ENCODE measurements at regions not wholly inside any gene's neighbourhood (a gene's known extent, or its start where the extent isn't known, plus 50 kb on each side); places are given as distances from the start of the nearest gene placed in this dataset.

DNA sequence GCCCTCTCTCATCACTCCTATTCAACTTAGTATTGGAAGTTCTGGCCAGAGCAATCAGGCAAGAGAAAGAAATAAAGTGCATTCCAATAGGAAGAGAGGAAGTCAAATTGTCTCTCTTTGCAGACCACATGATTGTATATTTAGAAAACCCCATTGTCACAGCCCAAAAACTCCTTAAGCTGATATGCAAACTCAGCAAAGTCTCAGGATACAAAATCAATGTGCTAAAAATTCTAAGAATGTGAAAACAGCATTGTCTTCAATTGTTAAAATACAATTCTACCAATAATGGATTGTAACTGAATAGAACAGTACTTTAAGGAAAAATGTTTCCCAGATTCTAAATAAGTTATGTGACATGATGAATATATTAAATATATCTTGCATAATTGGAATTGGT is 2269.2 kb upstream of the PCDH20 start:
- no peak for DNase-seq

DNA sequence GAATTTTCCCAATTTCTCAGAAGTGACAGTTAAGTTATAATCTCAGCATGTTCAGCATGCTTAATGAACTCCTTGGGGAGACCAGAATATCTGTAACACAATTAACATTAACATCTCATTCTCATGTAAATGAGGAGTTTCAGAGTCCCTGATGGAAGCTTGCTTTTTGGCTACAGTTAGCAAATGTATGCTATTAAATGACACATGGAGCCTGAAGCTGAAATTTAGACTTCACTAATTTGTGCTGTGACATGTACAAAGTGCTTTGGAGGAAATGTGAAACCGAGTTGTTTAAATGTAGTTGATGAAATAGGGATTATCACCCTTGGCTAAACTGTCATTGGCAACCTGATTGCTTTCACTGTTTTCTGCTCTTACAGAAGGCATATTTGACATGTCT is 2265.1 kb upstream of the PCDH20 start:
- no peak for DNase-seq

DNA sequence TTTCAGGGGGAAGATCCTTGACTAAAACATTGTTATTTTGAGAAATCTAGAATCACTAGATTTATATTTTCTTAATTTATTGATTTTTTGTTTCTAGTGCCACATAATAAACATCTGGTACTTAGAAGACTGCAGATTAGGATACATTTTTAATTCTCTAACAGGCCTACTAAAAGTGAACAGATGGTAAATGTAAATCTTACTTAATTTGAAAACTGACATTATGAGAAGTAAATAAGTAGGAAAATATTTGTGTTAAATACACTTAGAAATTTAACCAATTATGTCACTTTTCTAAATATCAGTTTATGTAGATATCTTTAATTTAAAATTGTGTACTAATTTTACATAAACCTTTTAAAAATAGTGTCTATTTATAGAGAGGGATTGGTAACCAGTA is 2255.6 kb upstream of the PCDH20 start:
- DNase-seq = no peak

DNA sequence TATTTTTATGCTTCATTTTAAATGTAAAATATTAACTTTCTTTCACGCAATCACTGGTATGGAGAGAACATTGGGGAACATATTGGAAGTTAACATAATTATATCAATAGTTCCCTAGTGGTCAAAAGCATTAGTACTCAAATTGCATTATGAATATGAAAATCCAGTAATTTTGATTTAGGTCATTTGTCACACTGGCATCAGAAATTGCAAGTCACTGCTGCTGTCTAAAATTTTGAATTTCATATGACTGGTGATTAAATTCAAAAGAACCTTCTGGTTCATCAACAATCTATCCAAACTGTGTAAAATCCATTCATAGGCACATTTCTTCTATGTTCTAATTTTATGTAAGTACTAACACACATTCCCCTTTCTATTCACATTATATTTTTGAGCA is 2235.7 kb upstream of the PCDH20 start:
- no peak for DNase-seq

DNA sequence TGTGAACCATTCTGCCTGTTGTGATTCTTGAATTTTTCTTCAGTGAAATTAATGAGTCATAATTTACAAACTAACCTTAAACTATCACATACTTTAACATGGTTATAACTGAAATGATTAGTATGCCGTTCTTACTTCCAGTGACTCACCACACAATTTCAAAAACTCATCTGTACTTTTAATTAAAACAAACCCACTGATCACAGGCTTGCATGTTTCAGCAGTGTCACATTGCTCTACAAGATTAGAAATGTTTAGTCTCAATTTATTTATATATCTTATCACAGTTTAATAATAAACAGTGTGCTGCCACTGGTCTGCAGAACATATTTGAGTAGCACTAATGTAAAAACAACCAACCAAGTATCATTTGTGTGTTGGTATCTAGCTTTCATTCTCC is 2227.9 kb upstream of the PCDH20 start:
- no peak for DNase-seq

DNA sequence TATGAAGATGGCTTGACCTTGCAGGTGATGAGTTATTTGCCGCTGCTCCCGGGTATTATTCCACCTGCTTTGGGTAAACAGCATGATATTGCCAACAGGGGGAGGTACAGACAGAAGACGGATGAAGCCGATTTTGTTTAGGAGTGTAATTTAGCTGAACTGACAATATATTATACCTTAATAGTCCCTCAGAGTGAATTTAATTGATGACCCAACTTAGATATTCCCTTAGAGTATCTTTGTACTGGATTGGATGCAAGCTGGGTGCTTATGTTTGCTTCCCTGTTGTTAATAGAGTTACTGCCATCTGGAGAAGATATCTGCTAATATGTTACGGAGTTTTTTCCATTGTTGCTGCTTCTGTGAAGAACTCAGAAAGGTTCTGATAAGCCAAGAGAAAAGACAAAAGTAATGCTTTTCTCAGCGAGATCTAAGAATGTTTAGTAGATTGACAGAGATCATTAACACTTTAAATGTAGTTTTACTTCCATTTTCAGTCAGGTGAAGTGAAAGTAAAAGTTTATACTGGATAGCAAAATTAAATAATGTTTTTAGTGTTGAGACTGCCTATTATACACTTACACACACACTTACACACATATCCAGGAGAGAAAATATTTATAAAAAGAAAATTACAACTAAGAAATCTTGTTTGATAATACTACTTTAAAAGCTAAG is 2220.8 kb upstream of the PCDH20 start:
- DNase-seq = no peak

DNA sequence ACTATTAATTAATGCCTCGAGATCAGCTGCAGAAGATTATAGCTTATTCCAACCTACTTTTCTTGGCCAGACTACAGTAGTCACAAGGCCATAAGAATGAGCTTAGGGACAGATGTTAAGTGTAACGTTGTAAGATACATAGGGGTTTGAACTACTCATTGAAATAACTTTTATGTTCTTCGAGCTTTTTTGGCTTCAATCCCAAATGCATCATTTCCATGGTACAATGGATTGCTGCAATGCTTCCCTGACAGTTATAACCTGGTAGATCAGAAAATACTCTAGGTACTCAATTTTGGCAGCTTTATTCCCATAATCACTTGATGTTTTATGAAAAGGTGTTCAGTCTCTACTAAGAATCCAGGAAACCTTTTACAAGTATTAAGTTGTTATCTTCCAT is 2216.7 kb upstream of the PCDH20 start:
- no peak for DNase-seq

DNA sequence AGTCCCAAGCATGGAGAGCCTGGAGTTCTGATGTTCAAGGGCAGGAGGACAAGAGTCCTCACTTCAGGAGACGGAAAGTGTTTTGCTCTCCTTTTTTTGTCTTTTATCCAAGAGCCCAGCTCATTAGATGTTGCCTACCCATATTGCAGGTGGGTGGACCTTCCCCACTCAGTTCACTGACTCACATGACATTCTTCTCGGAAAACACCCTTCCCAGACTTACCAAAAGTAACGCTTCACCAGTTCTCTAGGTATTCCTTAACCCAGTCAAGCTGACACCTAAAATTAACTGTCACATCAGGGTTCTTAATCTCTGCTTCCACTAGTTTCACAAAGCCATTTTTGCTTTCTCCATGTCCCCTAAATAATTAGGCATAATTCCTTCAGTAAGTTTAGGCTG is 2215.4 kb upstream of the PCDH20 start:
- no peak for DNase-seq

DNA sequence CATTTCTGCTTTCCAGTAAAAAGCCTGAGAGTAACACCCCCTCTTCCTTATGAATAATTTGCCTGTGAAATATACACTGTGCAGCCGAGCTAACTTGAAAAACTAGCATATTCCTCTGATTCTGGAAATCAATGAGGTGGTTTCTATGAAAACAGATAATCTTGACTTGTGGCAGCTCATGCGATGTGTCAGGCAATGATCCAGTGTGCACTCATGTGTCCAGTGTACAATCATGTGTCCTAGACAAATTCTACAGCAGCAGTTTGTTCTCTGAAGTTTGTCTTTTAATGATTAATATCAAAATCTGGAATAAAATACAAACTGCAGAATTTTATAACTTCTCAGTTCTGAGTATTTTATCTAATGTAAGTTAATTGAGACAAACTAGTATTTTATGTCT is 2213.9 kb upstream of the PCDH20 start:
- no peak for DNase-seq

DNA sequence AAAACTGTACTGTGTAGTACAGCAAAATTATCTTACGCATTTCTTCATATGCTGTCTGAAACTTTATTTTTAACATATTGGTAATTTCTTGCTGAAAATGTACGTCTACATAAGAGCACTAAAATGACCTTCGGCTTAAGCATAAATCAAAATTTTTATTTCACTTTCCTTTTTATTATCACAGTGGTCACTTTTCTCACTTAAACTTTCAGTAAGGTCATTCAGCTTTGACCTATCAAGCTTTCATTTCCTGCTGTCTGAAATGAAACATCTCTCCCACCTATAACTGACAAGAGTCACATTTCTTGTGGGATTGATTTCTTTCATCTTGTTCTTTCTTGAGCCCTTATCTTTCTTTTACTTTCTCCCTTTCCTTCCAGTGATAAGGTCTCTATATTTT is 2212.7 kb upstream of the PCDH20 start:
- no peak for DNase-seq

DNA sequence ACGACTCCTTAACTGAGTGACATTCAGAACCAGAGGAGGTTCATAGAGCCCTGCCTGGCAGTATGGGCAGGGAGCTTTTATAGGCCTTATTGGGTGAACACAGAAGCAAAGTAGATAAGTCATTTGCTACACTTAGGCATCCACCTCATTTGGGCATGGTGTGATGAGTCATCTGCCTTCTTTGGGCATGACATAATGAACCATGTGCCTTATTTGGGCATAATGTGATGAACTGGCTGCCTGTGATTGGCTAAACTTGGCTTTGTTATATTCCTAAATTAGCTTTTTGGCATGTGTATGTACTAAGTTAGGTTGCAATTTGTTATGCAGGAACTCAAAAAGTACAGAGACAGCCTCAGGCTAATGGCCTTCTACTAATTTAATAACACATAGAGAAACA is 2210.2 kb upstream of the PCDH20 start:
- no peak for DNase-seq

DNA sequence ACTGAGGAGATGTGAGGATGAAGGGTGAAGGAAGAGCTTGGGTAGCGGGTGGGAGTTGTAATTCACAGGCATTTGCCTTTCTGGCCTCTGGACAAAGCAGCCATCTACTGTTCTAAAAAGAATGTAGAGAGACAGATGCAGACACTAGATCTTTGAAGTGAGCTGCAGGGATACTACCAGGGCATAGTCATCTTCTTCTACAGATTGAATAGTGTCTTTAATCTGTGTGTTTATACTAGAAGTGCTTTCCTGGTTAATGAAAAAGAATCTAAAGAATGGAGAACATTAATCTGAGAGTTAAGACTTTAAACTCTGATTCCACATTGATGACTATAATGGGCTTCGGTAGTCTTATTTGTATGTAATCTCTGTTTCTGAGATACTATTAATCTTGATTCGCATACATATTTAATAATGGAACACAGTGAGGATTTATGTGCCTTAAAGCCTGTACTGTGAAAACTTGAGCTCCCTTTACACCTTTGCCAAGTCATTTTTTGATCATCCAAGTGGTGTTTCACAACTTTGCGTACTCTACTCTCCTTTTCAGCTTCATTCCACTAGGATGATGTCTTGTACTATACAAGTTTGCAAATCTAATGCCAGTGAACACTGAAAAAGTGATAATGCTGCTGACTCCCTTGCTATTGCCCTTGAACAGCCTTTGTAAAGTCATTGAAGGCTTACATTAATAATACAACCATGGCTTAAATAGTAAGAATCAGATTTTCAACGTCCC is 2199.4 kb upstream of the PCDH20 start:
- no peak for DNase-seq

DNA sequence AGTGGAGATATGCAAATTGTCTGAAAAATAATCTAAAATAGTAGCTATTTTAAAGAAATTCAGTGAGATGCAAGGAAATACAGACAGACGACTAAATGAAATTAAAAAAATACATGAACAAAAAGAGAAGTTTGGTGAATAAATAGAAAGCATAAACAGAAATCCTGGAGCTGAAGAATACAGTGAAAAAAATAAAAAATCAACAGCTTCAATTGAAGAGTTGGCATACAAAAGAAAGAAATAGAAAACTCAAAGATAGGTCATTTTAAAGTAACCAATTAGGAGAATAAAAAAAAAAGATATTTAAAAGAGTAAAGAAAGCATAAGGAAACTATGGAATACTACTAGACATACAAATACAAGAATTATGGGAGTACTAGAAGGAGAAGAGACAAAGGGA is 2191.5 kb upstream of the PCDH20 start:
- DNase-seq = no peak

DNA sequence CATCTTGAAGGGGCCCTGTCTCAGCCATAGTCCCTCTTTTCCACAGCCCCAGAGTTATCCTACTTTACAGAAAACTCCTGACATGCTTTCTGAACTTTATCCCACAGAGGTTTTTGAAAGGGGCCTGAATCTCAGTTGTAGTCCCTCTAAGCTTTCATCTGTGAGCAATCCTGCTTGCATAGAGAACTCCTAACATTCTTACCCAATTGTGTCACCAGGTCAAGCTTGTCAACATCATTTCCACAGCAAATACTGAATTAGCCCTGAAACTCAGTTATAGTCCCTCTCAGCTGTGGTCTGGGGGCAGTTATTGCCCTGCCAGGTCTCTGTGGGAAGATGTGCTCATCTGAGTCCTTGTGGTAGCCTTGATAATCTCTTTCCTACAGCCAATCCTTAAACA is 2190.3 kb upstream of the PCDH20 start:
- no peak for DNase-seq

DNA sequence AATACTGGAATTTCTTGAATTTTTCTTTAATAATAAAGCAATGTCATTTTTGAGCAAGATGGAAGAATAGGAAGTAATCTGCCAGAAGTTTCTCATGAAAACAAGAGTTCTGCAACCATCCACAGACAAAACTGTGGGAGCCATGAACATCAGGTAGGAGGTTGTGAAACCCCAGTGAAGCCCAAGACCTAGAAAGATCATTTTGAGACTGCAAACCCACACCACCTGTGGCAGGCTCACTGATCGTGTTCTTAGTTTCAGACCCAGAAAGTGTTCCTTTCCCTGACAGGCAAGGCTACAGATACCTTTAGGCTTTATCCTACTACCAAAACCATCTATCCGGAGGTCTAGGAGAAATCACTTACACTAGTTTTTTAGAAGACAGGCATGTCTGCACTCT is 2189.8 kb upstream of the PCDH20 start:
- no peak for DNase-seq

DNA sequence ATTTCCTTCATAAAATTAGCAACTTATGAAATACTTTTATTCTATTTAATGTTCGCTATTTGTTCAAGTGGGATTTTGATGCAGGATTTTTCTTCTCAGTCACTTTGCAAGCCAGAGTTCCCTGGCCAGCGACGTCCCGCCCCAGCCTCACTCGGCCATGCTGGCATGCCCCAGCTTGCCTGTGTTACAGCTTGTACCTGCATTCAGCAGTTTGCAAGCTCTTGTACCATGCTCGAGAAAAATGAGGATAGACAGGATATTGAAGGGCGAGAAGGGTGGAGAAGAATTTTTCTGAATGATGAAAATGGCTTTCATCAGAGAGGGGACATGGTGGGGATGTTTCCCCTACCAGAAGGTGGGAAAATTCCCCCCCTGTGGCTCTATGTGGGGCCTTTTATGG is 2180.2 kb upstream of the PCDH20 start:
- no peak for DNase-seq

DNA sequence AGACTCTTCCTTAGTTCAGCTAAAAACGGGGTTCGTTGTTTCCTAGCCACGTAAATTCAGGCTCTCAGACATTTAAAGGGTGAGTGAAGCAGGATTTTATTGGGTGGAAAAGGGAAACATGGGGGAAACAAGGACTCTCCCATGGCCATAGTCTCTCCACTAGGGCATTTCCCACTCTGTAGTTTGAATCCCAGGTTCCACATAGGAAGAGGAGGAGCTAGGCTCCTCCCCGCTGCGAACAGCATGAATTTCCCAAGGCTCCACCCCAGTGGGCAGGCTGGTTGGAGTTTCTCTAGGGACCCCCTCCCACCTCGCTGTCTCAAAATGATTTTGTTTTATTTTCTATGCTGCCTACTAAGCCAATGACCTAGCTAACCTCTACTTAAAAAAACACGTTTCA is 2170.8 kb upstream of the PCDH20 start:
- DNase-seq = no peak

DNA sequence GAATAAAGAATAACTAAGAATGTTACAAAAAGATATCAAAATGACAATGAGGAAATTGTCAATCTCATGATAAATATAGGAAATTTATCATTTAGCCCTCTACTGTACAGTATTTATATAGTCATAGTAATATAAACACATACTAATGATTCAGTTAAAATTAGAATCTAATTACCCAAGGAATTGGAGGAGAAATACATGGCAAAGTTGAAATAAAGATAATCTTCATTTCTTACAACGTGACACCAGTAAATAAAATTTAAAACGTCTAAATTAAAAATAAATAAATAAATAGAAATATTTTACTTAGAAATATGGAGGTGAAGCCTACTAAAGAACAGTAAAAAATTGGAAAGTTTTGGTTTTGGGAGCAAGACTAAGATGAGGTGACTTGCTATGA is 2163.1 kb upstream of the PCDH20 start:
- DNase-seq = no peak

DNA sequence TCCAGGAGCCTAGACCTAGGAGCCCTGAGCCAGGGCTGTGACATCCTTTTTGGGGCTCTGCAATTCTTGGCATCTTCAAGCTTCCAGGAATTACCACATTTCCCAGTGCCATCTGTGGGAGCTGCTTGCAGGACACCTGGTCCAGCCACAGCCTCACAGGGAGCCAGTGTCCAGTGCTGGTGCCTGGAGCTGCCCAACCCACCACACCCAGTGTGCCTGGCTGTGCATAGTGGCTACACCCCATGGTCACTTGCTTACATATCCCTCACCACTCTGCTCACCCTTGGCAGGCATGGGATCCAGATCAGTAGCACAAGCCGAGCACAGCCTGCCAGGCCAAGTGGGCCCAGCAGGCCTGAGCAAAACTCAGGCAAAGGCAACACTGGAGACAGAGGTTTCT is 2151.4 kb upstream of the PCDH20 start:
- DNase-seq = no peak

DNA sequence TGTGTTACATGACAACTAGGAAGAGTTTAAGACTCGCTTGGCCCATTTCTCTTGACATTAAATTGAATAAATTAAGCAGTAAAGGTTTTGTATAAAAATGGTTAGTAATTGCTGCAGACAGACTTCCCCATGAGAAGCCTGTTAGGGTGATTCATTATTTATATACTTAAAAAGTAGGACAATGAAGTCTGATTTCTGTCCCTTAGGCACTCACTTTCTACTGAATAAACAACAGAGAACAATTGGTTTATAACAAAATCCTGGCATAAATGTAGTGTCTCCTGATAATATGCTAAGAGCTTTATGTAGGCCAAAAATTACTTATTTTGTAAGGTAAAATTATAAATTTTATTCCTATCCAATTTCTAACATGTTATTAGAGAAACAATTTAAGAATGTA is 2138.5 kb upstream of the PCDH20 start:
- DNase-seq = no peak

DNA sequence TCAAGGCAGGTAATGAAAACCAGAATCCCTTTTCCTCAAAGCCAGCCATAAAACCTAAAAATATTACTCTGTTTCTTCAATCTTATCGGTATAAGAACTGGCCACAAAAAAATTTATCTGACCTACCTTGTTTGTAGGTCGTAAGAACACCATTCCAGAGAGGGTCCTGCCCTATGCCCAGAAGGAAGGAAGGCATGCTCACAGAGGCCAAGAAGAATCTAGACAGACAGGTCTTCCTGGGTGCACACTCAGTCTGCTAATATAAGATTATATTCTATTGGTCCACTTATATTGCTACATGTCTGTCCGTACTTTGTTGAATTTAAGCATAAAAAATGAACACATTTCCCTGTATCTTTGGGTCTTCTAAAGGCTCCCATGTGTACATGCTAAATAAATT is 2136.1 kb upstream of the PCDH20 start:
- no peak for DNase-seq

DNA sequence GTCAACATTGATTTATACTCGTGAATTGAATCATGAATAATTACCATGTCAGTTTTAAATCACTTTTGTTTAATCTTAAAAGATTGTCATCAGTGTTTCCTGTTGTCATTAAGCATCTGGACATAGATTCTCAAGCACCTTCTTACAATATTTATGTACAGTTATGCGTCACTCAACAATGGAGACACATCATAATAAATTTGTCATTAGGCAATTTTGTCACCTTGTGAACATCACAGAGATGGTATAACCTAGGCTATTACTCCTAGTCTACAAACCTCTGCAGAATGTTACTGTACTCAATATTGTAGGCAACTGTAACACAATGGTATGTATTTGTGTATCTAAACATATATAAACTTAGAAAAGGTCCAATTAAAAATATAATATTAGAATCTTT is 2130.9 kb upstream of the PCDH20 start:
- no peak for DNase-seq

DNA sequence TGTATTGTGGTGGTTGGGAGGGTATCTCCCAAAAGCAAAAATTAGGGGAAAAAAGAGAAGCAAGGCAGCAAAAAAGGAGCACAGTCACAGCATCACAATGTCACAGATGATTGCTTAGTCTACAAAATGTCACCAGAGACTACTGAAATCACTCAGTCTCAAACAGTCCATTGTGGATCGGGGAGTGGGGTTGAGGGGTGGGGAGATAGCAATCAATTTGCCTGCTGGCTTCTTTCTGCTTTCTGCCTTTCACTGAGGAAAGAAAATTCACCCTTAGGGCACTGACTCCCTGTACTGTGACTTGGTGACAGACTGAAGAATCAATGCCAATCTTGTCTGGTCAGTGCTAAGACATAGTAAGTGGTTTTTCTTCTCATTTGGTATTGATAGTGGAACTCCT is 2127.1 kb upstream of the PCDH20 start:
- DNase-seq = no peak

DNA sequence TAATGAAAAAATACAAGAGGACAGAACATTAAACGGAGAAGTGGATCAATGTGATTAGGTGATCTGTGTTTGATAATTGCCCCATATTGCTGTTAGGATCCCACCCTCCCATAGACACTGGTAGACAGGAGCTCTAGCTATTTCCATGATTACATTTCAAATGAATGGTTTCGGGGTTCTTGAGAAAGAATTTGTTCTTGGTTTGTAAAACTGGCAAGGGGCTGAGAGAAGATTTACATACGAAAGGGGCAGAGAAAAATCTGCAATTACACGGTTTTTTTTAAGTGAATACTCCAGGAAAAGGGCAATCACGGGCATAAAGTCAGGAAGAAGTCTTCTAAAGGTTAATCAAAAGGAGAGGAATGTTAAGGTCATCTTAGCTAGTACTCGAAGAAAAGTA is 2125.7 kb upstream of the PCDH20 start:
- DNase-seq = no peak

DNA sequence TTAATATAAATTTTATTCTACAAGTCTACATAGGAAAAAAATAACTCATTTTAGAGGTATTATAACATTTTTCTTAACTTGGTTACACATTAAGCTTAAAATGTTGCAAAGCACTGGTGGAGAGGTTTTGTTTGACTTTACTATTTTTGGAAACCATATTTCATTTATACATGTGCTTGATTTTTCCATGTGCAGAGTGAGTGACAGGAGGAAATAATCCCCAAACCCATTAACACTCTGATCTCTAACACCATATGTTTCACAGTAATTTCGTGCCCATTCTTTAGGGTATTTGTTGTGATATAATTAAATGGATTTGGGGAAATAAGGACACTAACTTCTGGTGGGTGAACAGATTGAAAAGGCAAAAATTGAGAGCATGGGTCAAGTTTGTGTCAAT is 2124.4 kb upstream of the PCDH20 start:
- no peak for DNase-seq
